ENCODE measurements at regions not wholly inside any gene's neighbourhood (a gene's known extent, or its start where the extent isn't known, plus 50 kb on each side); places are given as distances from the start of the nearest gene placed in this dataset.

DNA sequence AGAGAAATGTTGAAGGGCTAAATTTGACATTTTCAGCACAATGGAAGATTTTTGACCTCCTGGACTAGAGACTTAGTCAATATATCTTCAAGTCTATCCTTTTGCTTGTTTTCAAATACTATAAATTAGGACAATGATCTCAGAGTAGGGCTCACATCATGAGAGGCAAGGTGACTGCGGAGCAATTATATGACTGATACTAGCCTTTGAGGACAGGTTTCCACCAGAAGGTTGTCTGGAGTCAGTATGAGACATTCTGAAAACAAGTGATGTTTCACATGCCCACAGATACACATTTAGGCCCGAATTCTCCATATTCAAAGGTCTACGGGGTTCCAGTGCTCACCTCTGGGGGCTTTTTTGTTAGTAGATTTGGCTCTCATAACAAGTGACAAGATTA, 142.3 kb upstream of the SAMSN1 start:
- TF ChIP-seq, protein P1, sequence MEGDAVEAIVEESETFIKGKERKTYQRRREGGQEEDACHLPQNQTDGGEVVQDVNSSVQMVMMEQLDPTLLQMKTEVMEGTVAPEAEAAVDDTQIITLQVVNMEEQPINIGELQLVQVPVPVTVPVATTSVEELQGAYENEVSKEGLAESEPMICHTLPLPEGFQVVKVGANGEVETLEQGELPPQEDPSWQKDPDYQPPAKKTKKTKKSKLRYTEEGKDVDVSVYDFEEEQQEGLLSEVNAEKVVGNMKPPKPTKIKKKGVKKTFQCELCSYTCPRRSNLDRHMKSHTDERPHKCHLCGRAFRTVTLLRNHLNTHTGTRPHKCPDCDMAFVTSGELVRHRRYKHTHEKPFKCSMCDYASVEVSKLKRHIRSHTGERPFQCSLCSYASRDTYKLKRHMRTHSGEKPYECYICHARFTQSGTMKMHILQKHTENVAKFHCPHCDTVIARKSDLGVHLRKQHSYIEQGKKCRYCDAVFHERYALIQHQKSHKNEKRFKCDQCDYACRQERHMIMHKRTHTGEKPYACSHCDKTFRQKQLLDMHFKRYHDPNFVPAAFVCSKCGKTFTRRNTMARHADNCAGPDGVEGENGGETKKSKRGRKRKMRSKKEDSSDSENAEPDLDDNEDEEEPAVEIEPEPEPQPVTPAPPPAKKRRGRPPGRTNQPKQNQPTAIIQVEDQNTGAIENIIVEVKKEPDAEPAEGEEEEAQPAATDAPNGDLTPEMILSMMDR (IDR thresholded peaks at IDR 0.05) = no peak
- TF ChIP-seq POLR2A (IDR thresholded peaks at IDR 0.05) (no peak), POLR2AphosphoS5 (IDR thresholded peaks at IDR 0.05) (no peak)
